ENCODE measurements at regions not wholly inside any gene's neighbourhood (a gene's known extent, or its start where the extent isn't known, plus 50 kb on each side); places are given as distances from the start of the nearest gene placed in this dataset.
A peak's percentile ranks its signal among the peaks of the same experiment; 100 is the strongest.

DNA sequence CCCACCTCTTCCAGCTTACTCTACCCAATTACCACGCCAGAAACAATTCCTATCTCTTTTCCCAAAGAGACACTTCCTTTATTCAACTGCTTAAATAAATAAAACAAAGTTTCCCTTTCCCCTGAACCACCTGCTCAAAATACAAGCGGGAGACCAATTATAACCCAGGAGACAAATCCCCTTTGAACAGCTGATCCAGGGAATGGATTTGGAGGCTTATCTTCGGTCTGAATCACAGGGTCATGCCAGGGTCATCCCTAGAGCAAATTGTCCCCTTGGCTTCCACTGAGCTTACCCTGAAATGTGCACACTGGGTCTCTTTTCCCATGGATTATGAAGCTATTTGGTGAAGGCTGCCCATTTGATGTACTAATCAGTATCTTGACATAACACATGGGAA lies 99.9 kb upstream of the JAZF1 start:
- Histone ChIP-seq H3K9me2 (ENCODE audit: insufficient read depth) (0 out of 2 replicates have a peak, but pooled peaks cover 10% of the 10 kb centered on the region), H3K79me2 (replicated peaks; ENCODE audit: insufficient read depth) (no peaks in the 10 kb centered on the region), H3K27me3 (ENCODE audit: insufficient read depth) (no peaks in the 10 kb centered on the region), H3K4me3 (no peak overlapping the region), H3K27ac (ENCODE audit: low read depth) (no peak overlapping the region), H4K20me1 (replicated peaks; ENCODE audit: insufficient read depth) (no peaks in the 10 kb centered on the region), H2AFZ (peak overlapping the region; percentile 48; the same call in 1 of the 2 replicates), H3F3A (replicated peaks; ENCODE audit: low read depth) (no peaks in the 10 kb centered on the region), H3K4me2 (no peak overlapping the region), H3K4me1 (ENCODE audit: insufficient read depth) (no peaks in the 10 kb centered on the region), H3K36me3 (ENCODE audit: insufficient read depth) (no peaks in the 10 kb centered on the region)
- Mint-ChIP-seq H3K36me3 (ENCODE audit: low read depth) (no peaks in the 10 kb centered on the region), H3K27ac (no peak overlapping the region), H3K4me1 (no peaks in the 10 kb centered on the region), H3K9me3 (no peaks in the 10 kb centered on the region; the same call in 2 of the 3 replicates), H3K27me3 (ENCODE audit: insufficient read depth, low read depth, poor library complexity) (no peaks in the 10 kb centered on the region), H3K4me3 (no peak overlapping the region)
- DNase-seq (ENCODE audit: low spot score) (no peak), ATAC-seq (no peak)
- TF ChIP-seq ETS1 (IDR thresholded peaks at IDR 0.05): no peak
- no peak for TF ChIP-seq POLR2AphosphoS5 (IDR thresholded peaks at IDR 0.05; ENCODE audit: low read depth)
- no peak for TF ChIP-seq STAT1 (IDR thresholded peaks at IDR 0.05; ENCODE audit: unreplicated experiment)
- TF ChIP-seq, protein P1, sequence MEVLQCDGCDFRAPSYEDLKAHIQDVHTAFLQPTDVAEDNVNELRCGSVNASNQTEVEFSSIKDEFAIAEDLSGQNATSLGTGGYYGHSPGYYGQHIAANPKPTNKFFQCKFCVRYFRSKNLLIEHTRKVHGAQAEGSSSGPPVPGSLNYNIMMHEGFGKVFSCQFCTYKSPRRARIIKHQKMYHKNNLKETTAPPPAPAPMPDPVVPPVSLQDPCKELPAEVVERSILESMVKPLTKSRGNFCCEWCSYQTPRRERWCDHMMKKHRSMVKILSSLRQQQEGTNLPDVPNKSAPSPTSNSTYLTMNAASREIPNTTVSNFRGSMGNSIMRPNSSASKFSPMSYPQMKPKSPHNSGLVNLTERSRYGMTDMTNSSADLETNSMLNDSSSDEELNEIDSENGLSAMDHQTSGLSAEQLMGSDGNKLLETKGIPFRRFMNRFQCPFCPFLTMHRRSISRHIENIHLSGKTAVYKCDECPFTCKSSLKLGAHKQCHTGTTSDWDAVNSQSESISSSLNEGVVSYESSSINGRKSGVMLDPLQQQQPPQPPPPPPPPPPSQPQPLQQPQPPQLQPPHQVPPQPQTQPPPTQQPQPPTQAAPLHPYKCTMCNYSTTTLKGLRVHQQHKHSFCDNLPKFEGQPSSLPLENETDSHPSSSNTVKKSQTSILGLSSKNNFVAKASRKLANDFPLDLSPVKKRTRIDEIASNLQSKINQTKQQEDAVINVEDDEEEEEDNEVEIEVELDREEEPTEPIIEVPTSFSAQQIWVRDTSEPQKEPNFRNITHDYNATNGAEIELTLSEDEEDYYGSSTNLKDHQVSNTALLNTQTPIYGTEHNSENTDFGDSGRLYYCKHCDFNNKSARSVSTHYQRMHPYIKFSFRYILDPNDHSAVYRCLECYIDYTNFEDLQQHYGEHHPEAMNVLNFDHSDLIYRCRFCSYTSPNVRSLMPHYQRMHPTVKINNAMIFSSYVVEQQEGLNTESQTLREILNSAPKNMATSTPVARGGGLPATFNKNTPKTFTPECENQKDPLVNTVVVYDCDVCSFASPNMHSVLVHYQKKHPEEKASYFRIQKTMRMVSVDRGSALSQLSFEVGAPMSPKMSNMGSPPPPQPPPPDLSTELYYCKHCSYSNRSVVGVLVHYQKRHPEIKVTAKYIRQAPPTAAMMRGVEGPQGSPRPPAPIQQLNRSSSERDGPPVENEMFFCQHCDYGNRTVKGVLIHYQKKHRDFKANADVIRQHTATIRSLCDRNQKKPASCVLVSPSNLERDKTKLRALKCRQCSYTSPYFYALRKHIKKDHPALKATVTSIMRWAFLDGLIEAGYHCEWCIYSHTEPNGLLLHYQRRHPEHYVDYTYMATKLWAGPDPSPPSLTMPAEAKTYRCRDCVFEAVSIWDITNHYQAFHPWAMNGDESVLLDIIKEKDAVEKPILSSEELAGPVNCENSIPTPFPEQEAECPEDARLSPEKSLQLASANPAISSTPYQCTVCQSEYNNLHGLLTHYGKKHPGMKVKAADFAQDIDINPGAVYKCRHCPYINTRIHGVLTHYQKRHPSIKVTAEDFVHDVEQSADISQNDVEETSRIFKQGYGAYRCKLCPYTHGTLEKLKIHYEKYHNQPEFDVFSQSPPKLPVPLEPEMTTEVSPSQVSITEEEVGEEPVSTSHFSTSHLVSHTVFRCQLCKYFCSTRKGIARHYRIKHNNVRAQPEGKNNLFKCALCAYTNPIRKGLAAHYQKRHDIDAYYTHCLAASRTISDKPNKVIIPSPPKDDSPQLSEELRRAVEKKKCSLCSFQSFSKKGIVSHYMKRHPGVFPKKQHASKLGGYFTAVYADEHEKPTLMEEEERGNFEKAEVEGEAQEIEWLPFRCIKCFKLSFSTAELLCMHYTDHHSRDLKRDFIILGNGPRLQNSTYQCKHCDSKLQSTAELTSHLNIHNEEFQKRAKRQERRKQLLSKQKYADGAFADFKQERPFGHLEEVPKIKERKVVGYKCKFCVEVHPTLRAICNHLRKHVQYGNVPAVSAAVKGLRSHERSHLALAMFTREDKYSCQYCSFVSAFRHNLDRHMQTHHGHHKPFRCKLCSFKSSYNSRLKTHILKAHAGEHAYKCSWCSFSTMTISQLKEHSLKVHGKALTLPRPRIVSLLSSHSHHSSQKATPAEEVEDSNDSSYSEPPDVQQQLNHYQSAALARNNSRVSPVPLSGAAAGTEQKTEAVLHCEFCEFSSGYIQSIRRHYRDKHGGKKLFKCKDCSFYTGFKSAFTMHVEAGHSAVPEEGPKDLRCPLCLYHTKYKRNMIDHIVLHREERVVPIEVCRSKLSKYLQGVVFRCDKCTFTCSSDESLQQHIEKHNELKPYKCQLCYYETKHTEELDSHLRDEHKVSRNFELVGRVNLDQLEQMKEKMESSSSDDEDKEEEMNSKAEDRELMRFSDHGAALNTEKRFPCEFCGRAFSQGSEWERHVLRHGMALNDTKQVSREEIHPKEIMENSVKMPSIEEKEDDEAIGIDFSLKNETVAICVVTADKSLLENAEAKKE (CRISPR knock-in tag; IDR thresholded peaks at IDR 0.05): no peak
- TF ChIP-seq ZNF331 (CRISPR knock-in tag; IDR thresholded peaks at IDR 0.05; ENCODE audit: low read depth): no peak
- no peak for TF ChIP-seq JUNB (IDR thresholded peaks at IDR 0.05; ENCODE audit: unreplicated experiment)
- no peak for TF ChIP-seq EZH2 (IDR thresholded peaks at IDR 0.05; ENCODE audit: low read depth, unreplicated experiment)
- TF ChIP-seq EZH2phosphoT487 (IDR thresholded peaks at IDR 0.05; ENCODE audit: unreplicated experiment): no peak
- TF ChIP-seq ZNF114 (CRISPR knock-in tag; IDR thresholded peaks at IDR 0.05): no peak
- TF ChIP-seq, protein P2, sequence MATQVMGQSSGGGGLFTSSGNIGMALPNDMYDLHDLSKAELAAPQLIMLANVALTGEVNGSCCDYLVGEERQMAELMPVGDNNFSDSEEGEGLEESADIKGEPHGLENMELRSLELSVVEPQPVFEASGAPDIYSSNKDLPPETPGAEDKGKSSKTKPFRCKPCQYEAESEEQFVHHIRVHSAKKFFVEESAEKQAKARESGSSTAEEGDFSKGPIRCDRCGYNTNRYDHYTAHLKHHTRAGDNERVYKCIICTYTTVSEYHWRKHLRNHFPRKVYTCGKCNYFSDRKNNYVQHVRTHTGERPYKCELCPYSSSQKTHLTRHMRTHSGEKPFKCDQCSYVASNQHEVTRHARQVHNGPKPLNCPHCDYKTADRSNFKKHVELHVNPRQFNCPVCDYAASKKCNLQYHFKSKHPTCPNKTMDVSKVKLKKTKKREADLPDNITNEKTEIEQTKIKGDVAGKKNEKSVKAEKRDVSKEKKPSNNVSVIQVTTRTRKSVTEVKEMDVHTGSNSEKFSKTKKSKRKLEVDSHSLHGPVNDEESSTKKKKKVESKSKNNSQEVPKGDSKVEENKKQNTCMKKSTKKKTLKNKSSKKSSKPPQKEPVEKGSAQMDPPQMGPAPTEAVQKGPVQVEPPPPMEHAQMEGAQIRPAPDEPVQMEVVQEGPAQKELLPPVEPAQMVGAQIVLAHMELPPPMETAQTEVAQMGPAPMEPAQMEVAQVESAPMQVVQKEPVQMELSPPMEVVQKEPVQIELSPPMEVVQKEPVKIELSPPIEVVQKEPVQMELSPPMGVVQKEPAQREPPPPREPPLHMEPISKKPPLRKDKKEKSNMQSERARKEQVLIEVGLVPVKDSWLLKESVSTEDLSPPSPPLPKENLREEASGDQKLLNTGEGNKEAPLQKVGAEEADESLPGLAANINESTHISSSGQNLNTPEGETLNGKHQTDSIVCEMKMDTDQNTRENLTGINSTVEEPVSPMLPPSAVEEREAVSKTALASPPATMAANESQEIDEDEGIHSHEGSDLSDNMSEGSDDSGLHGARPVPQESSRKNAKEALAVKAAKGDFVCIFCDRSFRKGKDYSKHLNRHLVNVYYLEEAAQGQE (IDR thresholded peaks at IDR 0.05; ENCODE audit: unreplicated experiment): no peak
- no peak for TF ChIP-seq CREB1 (CRISPR knock-in tag; IDR thresholded peaks at IDR 0.05; ENCODE audit: low read depth)
- no peak for TF ChIP-seq NANOG (IDR thresholded peaks at IDR 0.05; ENCODE audit: borderline replicate concordance)

Data from GM23338 (cell line).